Left renal cortex interstitium (tissue), 4 donors: ENCODE measurements at regions not wholly inside any gene's neighbourhood (a gene's known extent, or its start where the extent isn't known, plus 50 kb on each side); places are given as distances from the start of the nearest gene placed in this dataset.
"Not testable (repeated sequence)": the region's sequence is repeated elsewhere in the genome, so short reads cannot be mapped to it uniquely, and the experiment has no call there.

Experiments used
- DNase-seq, 4 donors: peaks; one replicate each; pipeline ENCODE4 v3.0.0-alpha.2; 2013; ENCODE audit warnings: low read depth in 4 of 4, low spot score in 2 of 4, missing footprints in 1 of 4

- DNase-seq = no peak
Observed at GRCh38 chr2:128413718-128414341, 95.2 kb upstream of the HS6ST1 start.

DNA sequence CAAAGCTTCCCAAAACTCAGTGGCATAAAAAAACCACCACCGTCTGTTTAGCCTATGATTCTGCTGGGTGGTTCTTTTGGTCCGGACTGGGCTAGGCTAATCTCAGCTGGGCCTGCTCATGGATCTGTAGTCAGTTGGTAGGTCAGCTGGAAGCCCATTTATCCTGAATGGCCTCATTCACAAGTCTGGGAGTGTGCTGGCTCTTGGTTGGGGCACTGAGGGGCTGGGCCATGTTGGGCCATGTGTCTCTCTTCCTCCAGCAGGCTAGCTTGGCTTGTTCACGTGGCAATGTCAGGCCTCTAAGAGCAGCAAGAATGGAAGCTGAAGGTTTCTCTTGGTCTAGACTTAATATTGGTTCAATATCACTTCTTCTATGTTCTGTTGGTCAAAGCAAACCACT is 95.7 kb upstream of the HS6ST1 start:
- no peak for DNase-seq

- DNase-seq = no peak
Observed at GRCh38 chr2:128414946-128415778, 96.5 kb upstream of the HS6ST1 start.

DNA sequence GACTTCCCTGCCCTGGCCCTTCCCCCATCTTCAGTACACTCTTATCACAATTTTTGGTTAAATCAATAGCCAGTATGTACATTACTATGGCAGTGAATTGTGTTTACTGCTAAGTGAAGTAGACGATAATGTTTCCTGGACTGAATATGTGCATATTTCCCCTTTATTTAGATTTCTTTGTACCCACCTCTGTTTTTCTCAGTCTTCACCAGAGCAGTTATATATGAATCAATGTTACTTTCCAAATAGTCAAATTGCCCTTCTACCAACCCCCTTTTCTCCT is 97.1 kb upstream of the HS6ST1 start:
- no peak for DNase-seq

DNA sequence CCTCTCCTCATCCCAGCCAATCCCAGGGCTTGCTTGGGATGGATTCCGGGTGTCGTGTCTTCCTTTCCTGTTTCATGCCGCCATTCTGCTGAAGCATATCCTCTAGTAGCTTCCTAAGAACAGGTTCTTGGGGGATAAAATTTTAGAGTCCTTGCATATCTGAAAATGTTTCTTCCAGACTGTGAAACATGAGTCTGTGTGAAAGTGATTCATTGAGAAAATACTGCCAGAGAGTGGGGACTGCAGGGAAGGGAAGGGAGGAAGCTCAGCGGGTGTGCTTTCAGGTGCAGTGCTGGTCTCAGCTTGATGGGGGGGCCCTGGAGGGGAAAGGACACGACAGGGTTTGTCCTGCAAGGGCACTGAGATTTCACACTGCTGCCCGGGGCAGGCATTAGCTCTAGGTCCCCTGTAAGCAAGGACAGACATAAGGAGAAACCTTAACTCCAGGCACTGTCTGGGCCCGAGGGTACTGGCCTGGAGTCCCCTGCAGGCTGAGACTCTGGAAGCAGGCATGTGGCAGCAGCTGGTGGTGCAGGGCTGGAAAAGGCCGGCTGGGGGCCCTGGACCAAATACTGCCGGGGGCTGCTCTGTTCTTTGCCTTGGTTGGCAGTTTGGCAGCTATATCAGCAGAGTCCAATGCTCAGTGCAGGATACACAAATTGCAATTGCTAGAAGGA is 97.6 kb upstream of the HS6ST1 start:
- DNase-seq = no peak

- no peak for DNase-seq
Observed at GRCh38 chr2:128416806-128417205, 98.1 kb upstream of the HS6ST1 start.

DNA sequence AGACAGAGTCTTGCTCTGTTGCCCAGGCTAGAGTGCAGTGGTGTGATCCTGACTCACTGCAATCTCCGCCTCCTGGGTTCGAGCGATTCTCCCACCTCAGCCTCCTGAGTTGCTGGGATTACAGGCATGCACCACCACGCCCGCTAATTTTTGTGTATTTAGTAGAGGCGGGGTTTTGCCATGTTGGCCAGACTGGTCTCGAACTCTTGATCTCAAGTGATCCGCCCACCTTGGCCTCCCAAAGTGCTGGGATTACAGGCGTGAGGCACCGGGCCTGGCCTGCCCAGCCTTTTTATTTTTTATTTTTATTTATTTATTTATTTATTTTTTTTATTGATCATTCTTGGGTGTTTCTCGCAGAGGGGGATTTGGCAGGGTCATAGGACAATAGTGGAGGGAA is 98.6 kb upstream of the HS6ST1 start:
- DNase-seq = not testable (repeated sequence)

- no peak for DNase-seq
Observed at GRCh38 chr2:128420131-128420530, 101.5 kb upstream of the HS6ST1 start.

- no peak for DNase-seq
Observed at GRCh38 chr2:128420776-128421175, 102.1 kb upstream of the HS6ST1 start.

DNA sequence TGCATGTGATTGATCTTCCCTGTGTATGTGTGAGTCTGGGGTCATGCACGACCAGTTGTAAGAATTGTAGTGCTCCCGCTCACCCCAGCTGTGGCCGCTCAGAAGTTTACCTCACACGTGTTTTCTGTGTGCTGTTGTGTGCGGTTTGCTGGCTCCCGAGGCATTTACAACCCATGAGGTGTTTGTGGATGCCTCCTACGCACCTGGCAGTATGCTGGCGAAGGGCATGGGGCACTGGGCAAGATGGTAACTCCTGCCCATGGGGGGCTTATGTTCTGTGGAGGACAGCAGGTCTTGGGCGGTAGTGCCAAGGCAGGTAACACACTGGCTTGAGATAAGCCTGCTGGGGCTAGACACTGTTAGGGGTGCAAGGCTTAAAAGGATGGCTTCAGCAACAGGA is 102.6 kb upstream of the HS6ST1 start:
- DNase-seq = no peak

GRCh38 chr2:128421861-128422311 is 103.2 kb upstream of the HS6ST1 start:
- DNase-seq = no peak

GRCh38 chr2:128422571-128422970 is 103.9 kb upstream of the HS6ST1 start:
- DNase-seq = no peak

DNA sequence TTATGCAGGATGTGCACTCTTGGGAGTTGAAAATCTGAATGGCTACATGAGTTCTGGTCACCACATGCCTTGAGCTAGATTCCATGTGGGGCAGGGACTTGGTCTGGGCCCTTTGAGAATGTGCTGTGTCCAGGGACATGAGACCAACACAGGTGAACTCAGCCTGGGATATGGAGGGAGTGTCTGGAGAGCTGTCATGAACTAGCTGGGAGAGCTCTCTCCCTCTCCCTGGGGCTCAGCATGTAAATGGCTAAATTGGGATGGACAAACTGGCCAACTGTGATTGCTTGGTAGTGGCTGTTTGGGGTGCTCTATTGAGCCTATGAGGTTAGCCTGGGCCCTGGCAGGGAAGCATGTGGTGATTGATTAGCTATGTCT is 105.1 kb upstream of the HS6ST1 start:
- no peak for DNase-seq

DNA sequence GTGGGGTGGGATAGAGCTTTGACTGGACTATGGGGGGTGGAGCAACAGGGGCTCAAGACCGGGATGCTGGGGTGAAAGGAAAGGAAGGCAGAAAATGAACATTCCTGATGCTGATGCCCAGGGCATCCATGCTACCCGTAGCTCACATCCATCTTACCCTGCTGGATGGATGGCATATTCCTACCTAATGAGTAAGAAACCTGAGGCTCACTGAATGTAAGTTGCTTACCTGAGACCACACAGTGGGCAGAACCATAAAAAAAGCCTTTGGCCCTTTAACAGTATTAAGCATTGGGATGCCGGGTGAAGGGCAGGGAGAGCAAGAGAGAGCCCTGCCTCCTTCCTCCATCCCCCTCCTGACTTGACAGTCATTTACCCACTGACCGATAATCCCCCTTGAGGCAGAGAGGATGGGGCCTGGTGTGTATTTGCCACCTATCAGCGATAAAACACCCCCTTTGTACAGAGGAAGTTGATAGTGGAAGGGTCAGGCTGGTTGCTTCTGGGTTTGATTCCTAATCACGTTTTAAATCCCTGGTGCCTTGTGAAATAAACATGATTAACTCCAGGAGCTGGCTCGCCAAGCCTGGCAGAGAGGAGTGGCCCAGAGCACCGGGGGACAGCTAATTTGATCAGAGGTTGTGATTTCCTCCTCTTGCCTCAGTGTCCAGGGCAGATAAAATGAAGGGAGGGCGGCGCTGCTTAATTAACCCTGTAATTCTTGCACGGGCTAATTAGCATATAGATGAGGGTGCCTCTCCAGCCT is 105.9 kb upstream of the HS6ST1 start:
- no peak for DNase-seq

GRCh38 chr2:128425216-128425615 is 106.5 kb upstream of the HS6ST1 start:
- DNase-seq = no peak

DNA sequence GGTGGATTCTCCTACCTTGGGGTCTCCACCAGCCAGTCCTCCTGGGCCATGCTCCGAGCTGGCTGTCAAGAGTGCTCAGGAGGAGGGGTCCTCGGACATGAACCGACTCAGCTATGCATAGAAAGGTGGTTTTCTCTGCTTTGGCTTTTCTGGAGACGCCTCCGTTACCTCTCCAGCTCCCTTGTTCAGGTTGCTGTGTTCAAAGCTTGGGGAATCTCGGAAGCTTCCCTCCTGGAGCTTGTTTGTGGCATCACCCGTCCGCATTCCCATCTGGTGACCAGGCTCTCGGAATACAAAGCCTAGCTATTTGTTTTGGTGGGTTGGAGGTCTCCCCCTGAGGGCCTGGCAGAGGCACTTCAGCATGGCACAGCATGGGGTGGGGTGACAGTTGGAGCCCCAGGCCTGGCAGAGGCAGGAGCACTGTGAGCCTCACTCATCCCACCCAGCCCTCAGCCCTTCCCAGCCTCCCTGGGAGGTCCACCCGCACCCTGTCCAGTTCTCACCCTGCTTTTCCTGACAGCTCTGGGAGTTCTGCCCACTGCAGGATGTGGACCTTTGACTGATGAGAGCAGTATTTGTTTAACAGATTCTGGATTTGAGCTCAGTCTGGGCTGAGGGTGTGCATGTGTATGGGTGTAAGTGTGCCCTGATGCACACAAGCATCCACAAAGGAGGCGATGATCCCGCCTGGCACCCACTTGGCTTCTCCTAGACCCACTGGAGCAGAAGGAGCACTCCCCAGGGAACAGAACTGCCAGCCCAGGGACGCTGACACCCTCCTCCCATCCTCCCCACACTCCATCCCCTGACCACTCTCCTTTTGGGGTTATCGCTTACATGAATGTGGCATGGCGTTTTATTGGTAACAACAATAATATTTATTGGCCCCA is 107.3 kb upstream of the HS6ST1 start:
- DNase-seq = no peak

- no peak for DNase-seq
Observed at GRCh38 chr2:128427413-128427755, 108.7 kb upstream of the HS6ST1 start.

DNA sequence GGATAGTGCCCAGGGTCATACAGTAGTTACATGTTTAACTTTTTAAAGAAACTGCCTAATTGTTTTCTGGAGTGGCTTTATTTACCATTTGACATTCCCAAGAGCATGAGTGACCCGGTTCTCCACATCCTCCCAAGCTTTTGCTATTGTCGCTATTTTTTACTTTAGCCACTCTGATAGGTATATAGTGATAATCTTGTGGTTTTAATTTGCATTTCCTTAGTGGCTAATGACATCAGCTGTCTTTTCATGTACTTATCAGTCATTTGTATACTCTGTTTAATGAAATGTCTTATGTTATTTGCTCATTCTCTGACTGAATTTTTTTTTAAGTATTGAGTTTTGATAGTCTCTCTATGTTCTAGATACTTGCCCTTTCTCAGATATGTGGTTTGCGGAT is 109.7 kb upstream of the HS6ST1 start:
- no peak for DNase-seq

- no peak for DNase-seq
Observed at GRCh38 chr2:128432423-128432822, 113.8 kb upstream of the HS6ST1 start.

DNA sequence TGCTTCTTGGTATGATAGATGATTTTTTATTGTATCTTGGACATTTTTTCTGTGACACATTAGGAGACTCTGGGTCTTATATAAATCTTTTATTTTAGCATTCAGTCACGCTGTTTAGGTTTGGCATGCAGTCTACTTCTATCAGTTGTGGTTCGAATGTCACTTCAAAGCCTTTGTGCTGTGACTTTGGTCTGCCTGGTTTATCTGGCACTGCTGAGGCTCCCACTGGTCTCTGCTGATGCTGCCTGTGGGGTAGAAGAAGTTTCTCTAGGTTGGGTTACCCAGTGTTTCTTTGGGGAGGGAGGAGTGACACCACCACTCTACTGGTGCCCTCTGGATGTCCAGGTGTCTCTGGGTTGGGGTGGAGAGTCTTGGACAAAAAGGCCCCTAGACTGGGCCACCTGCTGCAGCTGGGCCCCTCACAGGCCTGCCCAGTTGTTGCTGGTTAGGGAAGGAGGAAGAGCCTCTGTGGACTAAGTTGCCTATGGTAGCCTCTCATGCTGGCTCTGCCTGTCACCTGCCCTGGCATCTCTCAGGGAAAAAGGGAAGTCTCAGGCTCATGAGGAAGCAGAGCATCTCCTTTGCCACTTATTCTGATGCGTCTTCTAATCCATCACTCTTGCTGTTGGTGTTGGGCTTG is 115.4 kb upstream of the HS6ST1 start:
- no peak for DNase-seq
